NCI-H2029 (cell line): ENCODE measurements at regions not wholly inside any gene's neighbourhood (a gene's known extent, or its start where the extent isn't known, plus 50 kb on each side); places are given as distances from the start of the nearest gene placed in this dataset.
"Not testable (repeated sequence)": the region's sequence is repeated elsewhere in the genome, so short reads cannot be mapped to it uniquely, and the experiment has no call there.

Experiments used
- DNase-seq: peaks from one replicate; lab custom pipeline; 2025; lab: John Stamatoyannopoulos, UW

GRCh38 chr4:60657807-60658206 lies 542.3 kb upstream of the ADGRL3 start:
- DNase-seq = no peak

GRCh38 chr4:60663769-60664168 lies 536.4 kb upstream of the ADGRL3 start:
- no peak for DNase-seq

- DNase-seq = no peak
These were observed 517.2 kb upstream of the ADGRL3 start for GRCh38 chr4:60682901-60683300.

- DNase-seq = no peak
These were observed 516.8 kb upstream of the ADGRL3 start for GRCh38 chr4:60683357-60683756.

- DNase-seq = no peak
These were observed 516.2 kb upstream of the ADGRL3 start for GRCh38 chr4:60683973-60684372.

- DNase-seq = not testable (repeated sequence)
These were observed 504.1 kb upstream of the ADGRL3 start for GRCh38 chr4:60696062-60696461.

- DNase-seq = no peak
These were observed 491.1 kb upstream of the ADGRL3 start for GRCh38 chr4:60709061-60709460.

GRCh38 chr4:60718874-60719273 lies 481.3 kb upstream of the ADGRL3 start:
- no peak for DNase-seq

- no peak for DNase-seq
These were observed 478.4 kb upstream of the ADGRL3 start for GRCh38 chr4:60721685-60722084.

GRCh38 chr4:60723796-60724195 lies 476.3 kb upstream of the ADGRL3 start:
- DNase-seq = no peak

- DNase-seq = no peak
These were observed 475.5 kb upstream of the ADGRL3 start for GRCh38 chr4:60724623-60725022.

- no peak for DNase-seq
These were observed 473.3 kb upstream of the ADGRL3 start for GRCh38 chr4:60726779-60727178.

- DNase-seq = no peak
These were observed 470.9 kb upstream of the ADGRL3 start for GRCh38 chr4:60729194-60729593.

GRCh38 chr4:60729764-60730163 lies 470.4 kb upstream of the ADGRL3 start:
- DNase-seq = not testable (repeated sequence)

GRCh38 chr4:60737858-60738257 lies 462.3 kb upstream of the ADGRL3 start:
- DNase-seq = no peak

- DNase-seq = no peak
These were observed 456.5 kb upstream of the ADGRL3 start for GRCh38 chr4:60743654-60744053.

- no peak for DNase-seq
These were observed 455.4 kb upstream of the ADGRL3 start for GRCh38 chr4:60744767-60745166.

GRCh38 chr4:60745800-60746571 lies 454.1 kb upstream of the ADGRL3 start:
- no peak for DNase-seq

GRCh38 chr4:60750962-60751361 lies 449.2 kb upstream of the ADGRL3 start:
- DNase-seq = no peak

GRCh38 chr4:60757986-60758680 lies 442.0 kb upstream of the ADGRL3 start:
- DNase-seq = no peak

- no peak for DNase-seq
These were observed 440.4 kb upstream of the ADGRL3 start for GRCh38 chr4:60759518-60760245.

- DNase-seq = no peak
These were observed 419.3 kb upstream of the ADGRL3 start for GRCh38 chr4:60780874-60781273.

GRCh38 chr4:60790608-60791007 lies 409.5 kb upstream of the ADGRL3 start:
- no peak for DNase-seq
